ENCODE measurements at regions not wholly inside any gene's neighbourhood (a gene's known extent, or its start where the extent isn't known, plus 50 kb on each side); places are given as distances from the start of the nearest gene placed in this dataset.

- no peak for TF ChIP-seq CTCF (IDR thresholded peaks at IDR 0.05 in 4 of 5, conservative IDR thresholded peaks at IDR 0.05 in 1 of 5)
- TF ChIP-seq POLR2A (IDR thresholded peaks at IDR 0.05), result no peak
Observed at GRCh38 chr2:66093371-66093770, 341.6 kb upstream of the MEIS1 start.
